WTC11 (cell line): ENCODE measurements at regions not wholly inside any gene's neighbourhood (a gene's known extent, or its start where the extent isn't known, plus 50 kb on each side); places are given as distances from the start of the nearest gene placed in this dataset.

ENCODE experiments used
- ATAC-seq: fragments of 200-7000 bp; cut with Tn5 transposase; 2 replicates; pipeline ENCODE4 v1.10.0; 2021; ENCODE audit warnings: mild to moderate bottlenecking, moderate library complexity
- CTCF ChIA-PET: fragments of 300-600 bp; sonication (Branson Sonifier 250); formaldehyde crosslinking; loops from one replicate; lab custom pipeline; 2021; ENCODE audit warnings: antibody characterized with exemption; lab: Charles Lee
- POLR2A ChIA-PET: fragments of 350-600 bp; sonication (Branson Sonifier 250); formaldehyde crosslinking; loops from one replicate; lab custom pipeline; 2021; ENCODE audit warnings: antibody characterized with exemption; lab: Charles Lee
- DNase-seq: peaks from one replicate; pipeline ENCODE4 v3.0.0; 2021; ENCODE audit warnings: low spot score
- H3K27ac Mint-ChIP-seq: 2 replicates; pipeline ENCODE4 v1.8.0; 2021; ENCODE audit warnings: mixed read lengths
- H3K27me3 Mint-ChIP-seq: 2 replicates; pipeline ENCODE4 v1.8.0; 2021; ENCODE audit warnings: low read depth, mild to moderate bottlenecking, moderate library complexity, mixed read lengths
- H3K36me3 Mint-ChIP-seq: 2 replicates; pipeline ENCODE4 v1.8.0; 2021; ENCODE audit warnings: mixed read lengths
- H3K4me1 Mint-ChIP-seq: 2 replicates; pipeline ENCODE4 v1.8.0; 2022; ENCODE audit warnings: mixed read lengths
- H3K4me3 Mint-ChIP-seq: 2 replicates; pipeline ENCODE4 v1.8.0; 2021; ENCODE audit warnings: mild to moderate bottlenecking, moderate library complexity, mixed read lengths
- H3K9me3 Mint-ChIP-seq: 2 replicates; pipeline ENCODE4 v1.8.0; 2021; ENCODE audit warnings: mixed read lengths
- CBFB ChIP-seq: sonication (generic); formaldehyde crosslinking; IDR thresholded peaks from 2 replicates; pipeline ENCODE4 v1.8.1; 2022; ENCODE audit warnings: mild to moderate bottlenecking, low read depth, missing genetic modification reagents
- EMX1 ChIP-seq: fragments of 250-450 bp; sonication (Bioruptor Pico); IDR thresholded peaks from 2 replicates; pipeline ENCODE4 v1.8.0; 2021; ENCODE audit warnings: mild to moderate bottlenecking
- FOXJ3 ChIP-seq: sonication (generic); formaldehyde crosslinking; IDR thresholded peaks from 2 replicates; pipeline ENCODE4 v1.9.0; 2021; ENCODE audit warnings: missing genetic modification reagents, mild to moderate bottlenecking, borderline replicate concordance
- MXD4 ChIP-seq: fragments of 250-450 bp; sonication (Bioruptor Pico); IDR thresholded peaks from 2 replicates; pipeline ENCODE4 v1.8.0; 2021; ENCODE audit warnings: mild to moderate bottlenecking, moderate library complexity, borderline replicate concordance
- OVOL2 ChIP-seq: fragments of 250-450 bp; sonication (Bioruptor Pico); IDR thresholded peaks from 2 replicates; pipeline ENCODE4 v1.9.0; 2021; ENCODE audit warnings: mild to moderate bottlenecking, borderline replicate concordance
- RORB ChIP-seq: fragments of 250-450 bp; sonication (Bioruptor Pico); IDR thresholded peaks from 2 replicates; pipeline ENCODE4 v1.9.0; 2021; ENCODE audit warnings: mild to moderate bottlenecking
- SMAD4 ChIP-seq: sonication (generic); formaldehyde crosslinking; IDR thresholded peaks from 2 replicates; pipeline ENCODE4 v1.8.0; 2022; ENCODE audit warnings: mild to moderate bottlenecking, missing genetic modification reagents
- SOX15 ChIP-seq: fragments of 250-450 bp; sonication (Bioruptor Pico); IDR thresholded peaks from 2 replicates; pipeline ENCODE4 v1.9.0; 2021; ENCODE audit warnings: mild to moderate bottlenecking
- ZNF219 ChIP-seq: sonication (generic); formaldehyde crosslinking; IDR thresholded peaks from 2 replicates; pipeline ENCODE4 v1.8.0; 2023; ENCODE audit warnings: missing genetic modification reagents, mild to moderate bottlenecking, borderline replicate concordance
- ZNF263 ChIP-seq: sonication (generic); formaldehyde crosslinking; IDR thresholded peaks from 2 replicates; pipeline ENCODE4 v1.8.1; 2022; ENCODE audit warnings: low read depth, mild to moderate bottlenecking, moderate library complexity, missing genetic modification reagents
- ZNF416 ChIP-seq: fragments of 250-450 bp; sonication (Bioruptor Pico); IDR thresholded peaks from 2 replicates; pipeline ENCODE4 v1.9.0; 2021; ENCODE audit warnings: mild to moderate bottlenecking, inconsistent platforms
- ZNF423 ChIP-seq: fragments of 250-450 bp; sonication (Bioruptor Pico); IDR thresholded peaks from 2 replicates; pipeline ENCODE4 v2.1.2; 2022; ENCODE audit warnings: mild to moderate bottlenecking, moderate library complexity
- TF ChIP-seq, protein P1 (sequence below): sonication (generic); formaldehyde crosslinking; IDR thresholded peaks from 2 replicates; pipeline ENCODE4 v1.8.1; 2022; ENCODE audit warnings: mild to moderate bottlenecking, missing genetic modification reagents, moderate library complexity, borderline replicate concordance
- TF ChIP-seq, protein P2 (sequence below): fragments of 250-450 bp; sonication (Bioruptor Pico); IDR thresholded peaks from 2 replicates; pipeline ENCODE4 v1.9.0; 2021; ENCODE audit warnings: mild to moderate bottlenecking
- TF ChIP-seq, protein P3 (sequence below): sonication (generic); formaldehyde crosslinking; IDR thresholded peaks from 2 replicates; pipeline ENCODE4 v1.8.1; 2023; ENCODE audit warnings: mild to moderate bottlenecking, moderate library complexity, missing genetic modification reagents
- TF ChIP-seq, protein P4 (sequence below): sonication (generic); formaldehyde crosslinking; IDR thresholded peaks from 2 replicates; pipeline ENCODE4 v1.8.0; 2022; ENCODE audit warnings: mild to moderate bottlenecking, missing genetic modification reagents
- TF ChIP-seq, protein P5 (sequence below): sonication (generic); formaldehyde crosslinking; IDR thresholded peaks from 2 replicates; pipeline ENCODE4 v1.8.0; 2022; ENCODE audit warnings: mild to moderate bottlenecking, missing genetic modification reagents
- TF ChIP-seq, protein P6 (sequence below): sonication (generic); formaldehyde crosslinking; IDR thresholded peaks from 2 replicates; pipeline ENCODE4 v1.8.0; 2022; ENCODE audit warnings: mild to moderate bottlenecking, missing genetic modification reagents
- TF ChIP-seq, protein P7 (sequence below): sonication (generic); formaldehyde crosslinking; conservative IDR thresholded peaks from 2 replicates; pipeline ENCODE4 v1.8.1; 2023; ENCODE audit warnings: mild to moderate bottlenecking, low read depth, missing genetic modification reagents, moderate library complexity
- TF ChIP-seq, protein P8 (sequence below): sonication (generic); formaldehyde crosslinking; conservative IDR thresholded peaks from 2 replicates; pipeline ENCODE4 v1.8.1; 2022; ENCODE audit warnings: mild to moderate bottlenecking, missing genetic modification reagents

DNA sequence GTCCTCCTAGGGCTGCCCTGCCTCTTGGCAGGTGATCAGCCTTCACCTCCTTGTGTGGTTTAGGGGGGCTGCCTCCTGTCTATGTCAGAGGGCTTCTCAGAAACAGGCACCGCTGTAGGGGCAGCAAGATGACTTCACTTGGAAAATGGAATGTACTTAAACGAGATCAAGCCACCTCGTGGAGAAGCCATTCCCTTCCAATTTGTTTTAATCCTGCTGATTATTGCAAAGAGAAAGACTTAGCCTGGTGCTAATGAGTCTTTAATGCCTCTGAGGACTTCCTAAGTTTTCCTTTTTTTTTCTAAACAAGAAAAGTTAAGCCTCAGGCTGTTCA, 62.3 kb upstream of the RFLNA start:
- TF ChIP-seq, protein P1, sequence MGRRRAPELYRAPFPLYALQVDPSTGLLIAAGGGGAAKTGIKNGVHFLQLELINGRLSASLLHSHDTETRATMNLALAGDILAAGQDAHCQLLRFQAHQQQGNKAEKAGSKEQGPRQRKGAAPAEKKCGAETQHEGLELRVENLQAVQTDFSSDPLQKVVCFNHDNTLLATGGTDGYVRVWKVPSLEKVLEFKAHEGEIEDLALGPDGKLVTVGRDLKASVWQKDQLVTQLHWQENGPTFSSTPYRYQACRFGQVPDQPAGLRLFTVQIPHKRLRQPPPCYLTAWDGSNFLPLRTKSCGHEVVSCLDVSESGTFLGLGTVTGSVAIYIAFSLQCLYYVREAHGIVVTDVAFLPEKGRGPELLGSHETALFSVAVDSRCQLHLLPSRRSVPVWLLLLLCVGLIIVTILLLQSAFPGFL (CRISPR knock-in tag), result no peak
- TF ChIP-seq ZNF423 (CRISPR knock-in tag) (no peak), OVOL2 (no peak), CBFB (no peak), ZNF219 (CRISPR knock-in tag) (no peak), EMX1 (CRISPR knock-in tag) (no peak), ZNF416 (no peak), ZNF263 (CRISPR knock-in tag) (no peak), FOXJ3 (CRISPR knock-in tag) (no peak), RORB (CRISPR knock-in tag) (no peak), MXD4 (no peak), SOX15 (no peak), SMAD4 (CRISPR knock-in tag) (no peak)
- TF ChIP-seq, protein P2, sequence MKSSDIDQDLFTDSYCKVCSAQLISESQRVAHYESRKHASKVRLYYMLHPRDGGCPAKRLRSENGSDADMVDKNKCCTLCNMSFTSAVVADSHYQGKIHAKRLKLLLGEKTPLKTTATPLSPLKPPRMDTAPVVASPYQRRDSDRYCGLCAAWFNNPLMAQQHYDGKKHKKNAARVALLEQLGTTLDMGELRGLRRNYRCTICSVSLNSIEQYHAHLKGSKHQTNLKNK (CRISPR knock-in tag), result no peak
- TF ChIP-seq, protein P3, sequence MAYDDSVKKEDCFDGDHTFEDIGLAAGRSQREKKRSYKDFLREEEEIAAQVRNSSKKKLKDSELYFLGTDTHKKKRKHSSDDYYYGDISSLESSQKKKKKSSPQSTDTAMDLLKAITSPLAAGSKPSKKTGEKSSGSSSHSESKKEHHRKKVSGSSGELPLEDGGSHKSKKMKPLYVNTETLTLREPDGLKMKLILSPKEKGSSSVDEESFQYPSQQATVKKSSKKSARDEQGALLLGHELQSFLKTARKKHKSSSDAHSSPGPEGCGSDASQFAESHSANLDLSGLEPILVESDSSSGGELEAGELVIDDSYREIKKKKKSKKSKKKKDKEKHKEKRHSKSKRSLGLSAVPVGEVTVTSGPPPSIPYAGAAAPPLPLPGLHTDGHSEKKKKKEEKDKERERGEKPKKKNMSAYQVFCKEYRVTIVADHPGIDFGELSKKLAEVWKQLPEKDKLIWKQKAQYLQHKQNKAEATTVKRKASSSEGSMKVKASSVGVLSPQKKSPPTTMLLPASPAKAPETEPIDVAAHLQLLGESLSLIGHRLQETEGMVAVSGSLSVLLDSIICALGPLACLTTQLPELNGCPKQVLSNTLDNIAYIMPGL (CRISPR knock-in tag), result no peak
- TF ChIP-seq, protein P4, sequence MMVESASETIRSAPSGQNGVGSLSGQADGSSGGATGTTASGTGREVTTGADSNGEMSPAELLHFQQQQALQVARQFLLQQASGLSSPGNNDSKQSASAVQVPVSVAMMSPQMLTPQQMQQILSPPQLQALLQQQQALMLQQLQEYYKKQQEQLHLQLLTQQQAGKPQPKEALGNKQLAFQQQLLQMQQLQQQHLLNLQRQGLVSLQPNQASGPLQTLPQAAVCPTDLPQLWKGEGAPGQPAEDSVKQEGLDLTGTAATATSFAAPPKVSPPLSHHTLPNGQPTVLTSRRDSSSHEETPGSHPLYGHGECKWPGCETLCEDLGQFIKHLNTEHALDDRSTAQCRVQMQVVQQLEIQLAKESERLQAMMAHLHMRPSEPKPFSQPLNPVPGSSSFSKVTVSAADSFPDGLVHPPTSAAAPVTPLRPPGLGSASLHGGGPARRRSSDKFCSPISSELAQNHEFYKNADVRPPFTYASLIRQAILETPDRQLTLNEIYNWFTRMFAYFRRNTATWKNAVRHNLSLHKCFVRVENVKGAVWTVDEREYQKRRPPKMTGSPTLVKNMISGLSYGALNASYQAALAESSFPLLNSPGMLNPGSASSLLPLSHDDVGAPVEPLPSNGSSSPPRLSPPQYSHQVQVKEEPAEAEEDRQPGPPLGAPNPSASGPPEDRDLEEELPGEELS (CRISPR knock-in tag), result no peak
- TF ChIP-seq, protein P5, sequence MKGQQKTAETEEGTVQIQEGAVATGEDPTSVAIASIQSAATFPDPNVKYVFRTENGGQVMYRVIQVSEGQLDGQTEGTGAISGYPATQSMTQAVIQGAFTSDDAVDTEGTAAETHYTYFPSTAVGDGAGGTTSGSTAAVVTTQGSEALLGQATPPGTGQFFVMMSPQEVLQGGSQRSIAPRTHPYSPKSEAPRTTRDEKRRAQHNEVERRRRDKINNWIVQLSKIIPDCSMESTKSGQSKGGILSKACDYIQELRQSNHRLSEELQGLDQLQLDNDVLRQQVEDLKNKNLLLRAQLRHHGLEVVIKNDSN (CRISPR knock-in tag), result no peak
- TF ChIP-seq, protein P6, sequence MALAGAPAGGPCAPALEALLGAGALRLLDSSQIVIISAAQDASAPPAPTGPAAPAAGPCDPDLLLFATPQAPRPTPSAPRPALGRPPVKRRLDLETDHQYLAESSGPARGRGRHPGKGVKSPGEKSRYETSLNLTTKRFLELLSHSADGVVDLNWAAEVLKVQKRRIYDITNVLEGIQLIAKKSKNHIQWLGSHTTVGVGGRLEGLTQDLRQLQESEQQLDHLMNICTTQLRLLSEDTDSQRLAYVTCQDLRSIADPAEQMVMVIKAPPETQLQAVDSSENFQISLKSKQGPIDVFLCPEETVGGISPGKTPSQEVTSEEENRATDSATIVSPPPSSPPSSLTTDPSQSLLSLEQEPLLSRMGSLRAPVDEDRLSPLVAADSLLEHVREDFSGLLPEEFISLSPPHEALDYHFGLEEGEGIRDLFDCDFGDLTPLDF (CRISPR knock-in tag), result no peak
- TF ChIP-seq, protein P7, sequence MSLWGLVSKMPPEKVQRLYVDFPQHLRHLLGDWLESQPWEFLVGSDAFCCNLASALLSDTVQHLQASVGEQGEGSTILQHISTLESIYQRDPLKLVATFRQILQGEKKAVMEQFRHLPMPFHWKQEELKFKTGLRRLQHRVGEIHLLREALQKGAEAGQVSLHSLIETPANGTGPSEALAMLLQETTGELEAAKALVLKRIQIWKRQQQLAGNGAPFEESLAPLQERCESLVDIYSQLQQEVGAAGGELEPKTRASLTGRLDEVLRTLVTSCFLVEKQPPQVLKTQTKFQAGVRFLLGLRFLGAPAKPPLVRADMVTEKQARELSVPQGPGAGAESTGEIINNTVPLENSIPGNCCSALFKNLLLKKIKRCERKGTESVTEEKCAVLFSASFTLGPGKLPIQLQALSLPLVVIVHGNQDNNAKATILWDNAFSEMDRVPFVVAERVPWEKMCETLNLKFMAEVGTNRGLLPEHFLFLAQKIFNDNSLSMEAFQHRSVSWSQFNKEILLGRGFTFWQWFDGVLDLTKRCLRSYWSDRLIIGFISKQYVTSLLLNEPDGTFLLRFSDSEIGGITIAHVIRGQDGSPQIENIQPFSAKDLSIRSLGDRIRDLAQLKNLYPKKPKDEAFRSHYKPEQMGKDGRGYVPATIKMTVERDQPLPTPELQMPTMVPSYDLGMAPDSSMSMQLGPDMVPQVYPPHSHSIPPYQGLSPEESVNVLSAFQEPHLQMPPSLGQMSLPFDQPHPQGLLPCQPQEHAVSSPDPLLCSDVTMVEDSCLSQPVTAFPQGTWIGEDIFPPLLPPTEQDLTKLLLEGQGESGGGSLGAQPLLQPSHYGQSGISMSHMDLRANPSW (CRISPR knock-in tag), result no peak
- TF ChIP-seq, protein P8, sequence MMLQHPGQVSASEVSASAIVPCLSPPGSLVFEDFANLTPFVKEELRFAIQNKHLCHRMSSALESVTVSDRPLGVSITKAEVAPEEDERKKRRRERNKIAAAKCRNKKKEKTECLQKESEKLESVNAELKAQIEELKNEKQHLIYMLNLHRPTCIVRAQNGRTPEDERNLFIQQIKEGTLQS (CRISPR knock-in tag), result no peak
- ATAC-seq (no peak), DNase-seq (no peak)
- no peaks in the 10 kb centered on the region for H3K4me1 Mint-ChIP-seq
- peaks cover 21% of the 10 kb centered on the region for H3K36me3 Mint-ChIP-seq
- POLR2A ChIA-PET, result no interaction called here
- no peak overlapping the region for H3K27ac Mint-ChIP-seq
- peaks cover 12% of the 10 kb centered on the region for H3K27me3 Mint-ChIP-seq
- CTCF ChIA-PET, result interaction anchor here (1.0 kb wide), 1 partner anchor 31 kb away, joined by 3 read pairs; no protein-coding TSS in a partner anchor
- H3K9me3 Mint-ChIP-seq, result peaks cover 31% of the 10 kb centered on the region
- no peak overlapping the region for H3K4me3 Mint-ChIP-seq
